Naive B cell (primary cell): ENCODE measurements at regions not wholly inside any gene's neighbourhood (a gene's known extent, or its start where the extent isn't known, plus 50 kb on each side); places are given as distances from the start of the nearest gene placed in this dataset.
"Not testable (repeated sequence)": the region's sequence is repeated elsewhere in the genome, so short reads cannot be mapped to it uniquely, and the experiment has no call there.

Experiments used
- ATAC-seq, 2 donors: fragments of 150-1000 bp; cut with Tn5 transposase; 2 replicates each; pipeline ENCODE4 v1.10.0; 2021; ENCODE audit warnings: low read depth in 2 of 2, mild to moderate bottlenecking in 2 of 2, moderate library complexity in 2 of 2
- DNase-seq: peaks from one replicate; pipeline ENCODE4 v3.0.0; 2022
- H3K27ac Mint-ChIP-seq, 6 donors: one replicate each; pipeline ENCODE4 v1.8.0; 2020 to 2022; ENCODE audit warnings: mild to moderate bottlenecking in 6 of 6, mixed read lengths in 6 of 6, moderate library complexity in 5 of 6, inconsistent platforms in 2 of 6
- H3K27me3 Mint-ChIP-seq, 3 donors: one replicate each; pipeline ENCODE4 v1.8.0; 2021 to 2022; ENCODE audit warnings: mixed read lengths in 3 of 3, mild to moderate bottlenecking in 1 of 3
- H3K36me3 Mint-ChIP-seq, 2 donors: one replicate each; pipeline ENCODE4 v1.8.0; 2020 to 2022; ENCODE audit warnings: mixed read lengths in 2 of 2, inconsistent platforms in 1 of 2, mild to moderate bottlenecking in 1 of 2
- H3K4me1 Mint-ChIP-seq, 3 donors: one replicate each; pipeline ENCODE4 v1.8.0; 2020 to 2022; ENCODE audit warnings: mixed read lengths in 3 of 3, inconsistent platforms in 1 of 3, mild to moderate bottlenecking in 1 of 3, moderate library complexity in 1 of 3
- H3K4me3 Mint-ChIP-seq, 8 donors: one replicate each; pipeline ENCODE4 v1.8.0; 2020 to 2022; ENCODE audit warnings: mild to moderate bottlenecking in 8 of 8, mixed read lengths in 8 of 8, moderate library complexity in 8 of 8, inconsistent platforms in 2 of 8
- H3K9me3 Mint-ChIP-seq, 7 donors: one replicate each; pipeline ENCODE4 v1.8.0; 2020 to 2022; ENCODE audit warnings: mixed read lengths in 7 of 7, mild to moderate bottlenecking in 5 of 7, inconsistent platforms in 2 of 7, moderate library complexity in 1 of 7

DNA sequence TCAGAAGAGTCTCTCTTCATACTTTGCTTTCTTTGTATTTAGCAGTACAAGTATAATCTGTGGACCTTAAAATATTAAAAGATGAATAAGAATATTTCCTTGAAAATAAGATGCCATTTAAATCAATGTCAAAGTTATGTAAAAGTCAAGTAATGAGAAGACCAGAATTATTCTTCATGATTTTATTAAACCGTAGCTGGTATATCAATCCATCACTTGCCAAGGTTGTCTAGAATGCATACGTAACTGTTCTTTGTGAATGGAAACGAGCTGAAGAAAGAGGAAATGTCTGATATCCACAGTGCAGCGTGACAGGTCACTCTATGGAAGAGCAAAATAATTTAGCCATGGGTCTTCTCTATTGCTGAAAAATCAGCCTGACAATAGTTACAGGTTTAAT, 488.7 kb upstream of the CCNG1 start:
- Mint-ChIP-seq H3K4me3 (no peak overlapping the region), H3K27me3 (no peaks in the 10 kb centered on the region), H3K9me3 (peaks cover 0 to 18% (median 4%) of the 10 kb centered on the region in 7 donors), H3K36me3 (no peaks in the 10 kb centered on the region), H3K27ac (no peak overlapping the region), H3K4me1 (no peaks in the 10 kb centered on the region)
- no peak for DNase-seq
- no peak for ATAC-seq

DNA sequence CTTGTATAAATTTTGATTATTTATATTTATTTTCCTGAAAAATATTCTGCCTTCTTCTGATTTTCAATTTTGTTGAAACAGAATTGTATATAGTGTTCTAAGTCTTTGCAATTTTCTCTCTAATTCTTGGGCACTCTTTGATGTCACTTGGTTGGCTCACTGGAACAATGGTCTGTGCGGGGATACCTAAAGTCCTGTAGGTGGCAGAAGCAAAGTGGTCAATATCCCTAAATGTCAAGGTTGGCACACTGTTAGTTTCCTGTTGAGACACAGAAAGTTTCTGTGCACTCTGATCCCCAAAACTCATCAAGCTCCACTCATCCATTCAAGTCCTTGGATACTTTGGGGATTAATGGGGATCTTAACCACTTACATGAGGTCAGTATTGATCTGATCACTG, 480.8 kb upstream of the CCNG1 start:
- DNase-seq (no peak), ATAC-seq (no peak)
- Mint-ChIP-seq H3K4me1 (no peaks in the 10 kb centered on the region), H3K27me3 (no peaks in the 10 kb centered on the region), H3K36me3 (no peaks in the 10 kb centered on the region), H3K4me3 (no peak overlapping the region), H3K9me3 (peaks cover 0 to 10% (median 6%) of the 10 kb centered on the region in 7 donors), H3K27ac (no peak overlapping the region)

DNA sequence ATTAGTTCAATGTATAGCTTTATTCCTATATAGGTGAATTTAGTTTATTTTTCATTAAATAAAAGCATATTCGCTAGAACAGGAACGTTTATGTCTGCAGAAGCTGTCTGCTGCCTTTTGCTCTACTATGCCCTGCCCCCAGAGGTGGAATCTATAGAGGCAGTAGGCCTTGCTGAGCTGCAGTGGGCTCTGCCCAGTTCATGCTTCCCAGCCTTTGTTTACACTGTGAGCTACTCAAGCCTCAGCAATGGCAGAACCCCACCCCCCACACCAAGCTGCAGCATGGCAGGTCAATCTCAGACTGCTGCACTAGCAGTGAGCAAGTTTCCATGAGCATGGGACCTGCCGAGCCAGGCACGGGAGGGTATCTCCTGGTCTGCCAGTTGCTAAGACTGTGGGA, 473.3 kb upstream of the CCNG1 start:
- H3K36me3 Mint-ChIP-seq, H3K4me1 Mint-ChIP-seq, H3K4me3 Mint-ChIP-seq, ATAC-seq, H3K27me3 Mint-ChIP-seq, H3K27ac Mint-ChIP-seq, DNase-seq: not testable (repeated sequence)
- H3K9me3 Mint-ChIP-seq = peaks cover 4 to 24% (median 9%) of the 10 kb centered on the region in 7 donors

DNA sequence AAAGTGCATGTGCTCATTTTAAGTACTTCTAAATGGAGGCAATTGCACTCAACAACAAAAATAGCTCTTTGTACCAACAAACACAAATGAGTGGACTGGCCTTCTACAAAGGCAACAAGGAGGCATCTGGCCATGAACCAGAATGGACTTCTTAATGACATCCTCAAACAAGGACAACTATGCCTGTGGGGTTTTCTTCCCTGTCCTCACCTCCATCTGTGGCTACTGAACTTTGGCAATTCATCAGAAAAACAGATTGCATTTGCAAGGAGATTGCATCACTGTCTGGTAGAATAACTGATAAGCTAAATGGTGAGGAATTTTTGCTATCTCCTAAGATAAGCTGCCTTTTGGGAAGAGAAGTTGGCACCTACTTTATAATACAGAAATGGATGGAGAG, 447.3 kb upstream of the CCNG1 start:
- no peak overlapping the region for H3K4me3 Mint-ChIP-seq
- H3K36me3 Mint-ChIP-seq = no peaks in the 10 kb centered on the region
- H3K9me3 Mint-ChIP-seq = peaks cover 0 to 11% (median 0%) of the 10 kb centered on the region in 7 donors
- no peak for ATAC-seq
- DNase-seq = no peak
- H3K4me1 Mint-ChIP-seq = no peaks in the 10 kb centered on the region
- no peaks in the 10 kb centered on the region for H3K27me3 Mint-ChIP-seq
- H3K27ac Mint-ChIP-seq = no peak overlapping the region

DNA sequence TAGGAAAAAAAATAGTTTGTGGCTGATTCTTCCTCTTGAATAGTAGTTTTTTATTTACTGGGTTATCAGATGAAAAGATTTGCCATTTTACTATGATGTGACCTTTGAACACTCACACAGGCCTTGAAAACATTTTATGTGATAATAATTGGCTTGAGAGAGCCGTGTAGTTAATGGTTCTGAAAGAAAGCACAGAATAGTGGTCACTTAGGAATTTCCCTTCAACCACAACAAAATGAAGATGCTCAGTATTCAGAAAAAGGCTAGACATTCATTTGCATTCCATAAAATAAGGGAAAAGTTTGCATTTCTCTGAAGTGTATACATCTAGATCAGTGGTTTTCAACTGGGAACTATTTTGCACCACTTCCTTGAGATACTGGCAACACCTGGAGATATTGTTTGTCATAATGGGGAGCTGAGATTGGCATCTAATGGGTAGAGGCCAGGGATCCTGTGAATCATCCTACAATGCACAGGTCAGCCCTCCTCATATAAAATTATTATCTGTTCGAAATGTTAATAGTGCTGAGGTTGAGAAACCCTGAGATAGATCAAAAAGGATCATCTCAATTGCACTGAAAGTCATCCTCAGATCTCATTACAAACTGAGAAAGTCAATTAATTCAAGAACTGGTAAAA, 446.4 kb upstream of the CCNG1 start:
- no peaks in the 10 kb centered on the region for H3K36me3 Mint-ChIP-seq
- no peak overlapping the region for H3K27ac Mint-ChIP-seq

DNA sequence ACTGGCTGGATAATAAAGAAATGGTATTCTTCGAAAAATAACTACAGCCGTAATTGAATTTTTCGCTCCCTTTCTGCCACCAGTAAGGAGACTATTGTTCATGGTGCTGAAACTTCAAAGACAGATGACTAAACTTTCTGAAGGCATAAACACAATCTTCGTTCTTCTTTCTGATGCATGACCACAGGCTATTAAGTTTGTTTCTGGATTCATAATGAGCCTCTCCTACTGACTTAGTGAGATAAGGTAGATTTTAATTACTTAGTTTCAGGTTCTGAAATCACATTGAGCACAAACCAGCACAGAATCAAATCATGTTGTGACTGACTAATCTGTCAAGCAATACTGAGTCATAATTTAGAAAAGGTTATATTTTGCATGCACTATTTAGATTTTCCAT, 441.8 kb upstream of the CCNG1 start:
- no peak for DNase-seq
- Mint-ChIP-seq H3K36me3 (no peaks in the 10 kb centered on the region), H3K4me1 (no peaks in the 10 kb centered on the region), H3K27me3 (no peaks in the 10 kb centered on the region), H3K27ac (no peak overlapping the region), H3K4me3 (no peak overlapping the region), H3K9me3 (peaks cover 0 to 2% (median 0%) of the 10 kb centered on the region in 7 donors)
- no peak for ATAC-seq

More for the DNA sequence above, 446.4 kb upstream of the CCNG1 start:
- Mint-ChIP-seq H3K9me3 (peaks cover 0 to 11% (median 0%) of the 10 kb centered on the region in 7 donors), H3K27me3 (no peaks in the 10 kb centered on the region), H3K4me3 (no peak overlapping the region), H3K4me1 (no peaks in the 10 kb centered on the region)
- no peak for DNase-seq
- ATAC-seq = no peak

DNA sequence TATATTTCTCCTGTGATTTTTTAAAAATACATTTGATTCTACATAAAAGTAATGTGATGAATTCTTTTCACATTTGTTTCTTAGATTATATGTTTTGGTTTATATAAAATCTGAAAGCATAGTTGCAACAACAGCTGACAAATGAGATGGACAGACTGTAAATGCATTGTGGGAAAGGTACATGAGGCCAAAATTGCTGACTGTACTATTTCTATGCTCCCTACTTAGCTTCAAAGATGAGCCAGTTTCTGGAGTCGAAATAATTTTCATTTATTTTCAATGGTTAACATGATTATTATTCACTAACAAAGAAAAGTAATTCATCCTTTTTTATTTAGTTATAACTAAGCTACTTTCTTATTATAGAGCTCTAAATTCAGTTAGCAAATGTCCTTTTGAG, 441.3 kb upstream of the CCNG1 start:
- H3K4me1 Mint-ChIP-seq = no peaks in the 10 kb centered on the region
- no peak overlapping the region for H3K4me3 Mint-ChIP-seq
- H3K9me3 Mint-ChIP-seq = peaks cover 0 to 4% (median 0%) of the 10 kb centered on the region in 7 donors
- ATAC-seq (no peak), DNase-seq (no peak)
- H3K27ac Mint-ChIP-seq = no peak overlapping the region
- no peaks in the 10 kb centered on the region for H3K27me3 Mint-ChIP-seq
- H3K36me3 Mint-ChIP-seq = no peaks in the 10 kb centered on the region

DNA sequence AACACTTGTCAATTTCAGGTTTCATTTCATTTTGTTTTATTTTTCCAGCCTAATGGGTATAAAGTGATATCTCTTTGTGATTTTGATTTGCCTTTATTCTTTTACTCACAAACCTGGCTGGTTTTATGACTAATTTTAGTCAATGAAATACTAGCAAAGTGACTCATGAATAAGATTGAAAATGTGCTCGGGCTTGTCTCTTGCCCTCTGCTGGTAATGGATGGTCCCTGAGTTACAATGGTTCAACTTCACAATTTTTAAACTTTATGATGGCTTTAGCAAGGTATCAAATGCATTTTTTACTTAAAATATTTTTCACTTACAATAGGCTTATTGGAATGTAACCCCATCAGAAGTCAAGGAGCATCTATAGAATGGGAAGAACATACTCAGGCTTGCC, 431.4 kb upstream of the CCNG1 start:
- no peak overlapping the region for H3K27ac Mint-ChIP-seq
- H3K9me3 Mint-ChIP-seq = peaks cover 0 to 6% (median 4%) of the 10 kb centered on the region in 7 donors
- no peaks in the 10 kb centered on the region for H3K27me3 Mint-ChIP-seq
- no peak overlapping the region for H3K4me3 Mint-ChIP-seq
- ATAC-seq = no peak
- no peaks in the 10 kb centered on the region for H3K4me1 Mint-ChIP-seq
- no peaks in the 10 kb centered on the region for H3K36me3 Mint-ChIP-seq
- no peak for DNase-seq

DNA sequence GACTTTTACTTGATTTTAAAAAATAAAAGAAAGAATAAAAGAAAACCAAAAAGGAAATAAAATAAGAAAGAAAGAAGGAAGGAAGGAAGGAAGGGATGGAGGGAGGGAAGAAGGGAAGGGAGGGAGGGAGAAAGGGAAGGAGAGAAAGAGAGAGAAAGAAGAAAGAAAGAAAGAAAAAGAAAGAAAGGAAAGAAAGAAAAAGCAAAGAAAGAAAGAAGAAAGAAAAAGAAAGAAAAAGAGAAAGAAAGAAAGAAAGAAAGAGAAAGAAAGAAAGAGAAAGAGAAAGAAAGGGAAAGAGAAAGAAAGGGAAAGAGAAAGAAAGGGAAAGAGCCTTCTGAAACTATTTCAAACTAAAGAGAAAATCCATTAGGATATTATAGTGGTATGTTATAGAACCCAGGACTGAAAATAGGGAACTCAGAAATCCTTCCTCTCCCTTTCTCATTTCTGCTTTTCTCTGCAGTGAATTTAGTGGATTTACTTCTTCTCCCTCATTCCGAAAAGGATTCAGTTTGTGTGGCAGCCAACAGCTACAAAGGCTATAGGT, 414.7 kb upstream of the CCNG1 start:
- H3K36me3 Mint-ChIP-seq = no peaks in the 10 kb centered on the region
- no peak overlapping the region for H3K27ac Mint-ChIP-seq
- no peaks in the 10 kb centered on the region for H3K4me1 Mint-ChIP-seq
- no peak overlapping the region for H3K4me3 Mint-ChIP-seq
- ATAC-seq (no peak), DNase-seq (no peak)
- peaks cover 0 to 5% (median 0%) of the 10 kb centered on the region in 7 donors for H3K9me3 Mint-ChIP-seq
- H3K27me3 Mint-ChIP-seq = no peaks in the 10 kb centered on the region

DNA sequence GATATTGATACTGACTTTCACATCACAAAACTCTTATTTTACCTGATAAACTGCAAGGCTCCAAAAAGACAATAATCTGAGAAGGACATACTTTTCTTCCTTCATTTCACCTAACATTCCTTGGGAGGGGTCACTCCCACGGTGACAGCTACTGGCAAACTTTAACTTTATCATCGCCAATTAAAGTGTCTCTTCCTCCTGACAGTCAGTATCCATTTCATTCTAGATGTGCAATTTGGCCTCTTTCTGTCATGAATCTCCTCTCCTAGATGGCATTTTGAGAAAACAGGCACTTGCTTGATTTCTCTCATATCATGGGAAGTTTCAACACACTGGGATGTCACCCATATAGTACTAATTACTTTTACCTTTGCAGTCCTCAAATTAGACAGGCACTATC, 413.5 kb upstream of the CCNG1 start:
- Mint-ChIP-seq H3K4me3 (no peak overlapping the region), H3K27me3 (no peaks in the 10 kb centered on the region), H3K27ac (no peak overlapping the region), H3K4me1 (no peaks in the 10 kb centered on the region), H3K9me3 (peaks cover 0 to 8% (median 0%) of the 10 kb centered on the region in 7 donors), H3K36me3 (no peaks in the 10 kb centered on the region)
- DNase-seq = no peak
- ATAC-seq = no peak

DNA sequence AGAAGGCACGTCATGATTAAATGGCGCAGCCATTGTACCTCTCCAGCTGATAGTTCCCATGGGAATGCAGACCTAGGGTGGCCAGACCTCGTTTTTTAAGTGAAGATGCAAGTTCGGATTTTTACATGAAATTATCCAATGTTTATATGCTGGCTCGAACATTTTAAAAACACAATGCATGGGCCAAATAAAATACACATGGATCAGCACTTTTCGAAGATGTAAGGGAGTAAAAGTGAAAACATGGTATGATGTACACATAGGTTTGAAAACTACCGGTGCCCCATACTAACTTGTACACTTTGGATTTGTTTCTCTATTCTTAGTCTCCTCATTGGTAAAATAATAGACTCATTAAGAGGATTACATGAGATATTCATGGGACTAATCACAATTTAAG, 412.5 kb upstream of the CCNG1 start:
- peaks cover 0 to 8% (median 0%) of the 10 kb centered on the region in 7 donors for H3K9me3 Mint-ChIP-seq
- no peaks in the 10 kb centered on the region for H3K36me3 Mint-ChIP-seq
- H3K4me1 Mint-ChIP-seq = no peaks in the 10 kb centered on the region
- no peak overlapping the region for H3K27ac Mint-ChIP-seq
- ATAC-seq = no peak
- no peak for DNase-seq
- H3K27me3 Mint-ChIP-seq = no peaks in the 10 kb centered on the region
- no peak overlapping the region for H3K4me3 Mint-ChIP-seq

DNA sequence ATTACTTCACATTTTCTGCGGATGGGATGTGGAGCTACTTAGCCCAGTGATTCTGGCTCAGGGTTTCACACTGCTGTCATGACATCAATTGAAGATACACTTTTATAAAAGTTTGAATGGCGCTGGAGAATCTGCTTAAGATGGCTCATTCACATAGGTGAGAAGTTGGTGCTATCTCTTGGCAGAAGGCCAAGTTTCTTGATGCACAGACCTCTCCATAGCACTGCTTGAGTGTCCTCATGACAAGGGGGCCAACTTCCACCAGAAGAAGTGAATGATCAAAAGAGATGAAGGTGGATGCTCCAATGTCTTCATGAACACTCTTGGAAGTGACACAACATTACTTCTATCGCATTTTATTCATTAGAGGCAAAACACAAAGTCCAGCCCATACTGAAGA, 403.7 kb upstream of the CCNG1 start:
- peaks cover 0 to 10% (median 2%) of the 10 kb centered on the region in 7 donors for H3K9me3 Mint-ChIP-seq
- no peak for ATAC-seq
- H3K36me3 Mint-ChIP-seq = no peaks in the 10 kb centered on the region
- no peaks in the 10 kb centered on the region for H3K4me1 Mint-ChIP-seq
- no peak for DNase-seq
- H3K4me3 Mint-ChIP-seq = no peak overlapping the region
- H3K27me3 Mint-ChIP-seq = no peaks in the 10 kb centered on the region
- H3K27ac Mint-ChIP-seq = no peak overlapping the region

DNA sequence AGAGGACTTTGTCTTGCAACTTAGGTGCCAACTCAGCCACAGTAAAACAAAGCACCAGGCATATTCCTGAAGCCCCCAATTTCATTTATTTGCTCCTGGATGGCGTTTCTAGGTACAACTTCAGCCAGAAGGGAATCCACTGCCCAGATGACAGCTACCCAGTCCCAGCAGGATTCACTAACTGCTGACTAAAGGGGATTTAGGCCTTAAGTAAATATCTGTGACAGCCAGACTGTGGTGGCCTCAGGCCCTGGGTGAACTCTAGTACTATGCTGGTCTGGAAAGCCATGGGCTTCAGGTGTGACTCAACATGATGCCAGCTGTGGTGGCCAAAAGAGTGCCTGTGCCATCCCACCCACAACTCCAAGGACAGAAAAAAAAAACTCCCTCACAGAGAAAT, 396.1 kb upstream of the CCNG1 start:
- Mint-ChIP-seq H3K27ac (no peak overlapping the region), H3K36me3 (no peaks in the 10 kb centered on the region), H3K4me3 (no peak overlapping the region), H3K4me1 (no peaks in the 10 kb centered on the region), H3K27me3 (no peaks in the 10 kb centered on the region), H3K9me3 (peaks cover 1 to 19% (median 7%) of the 10 kb centered on the region in 7 donors)
- ATAC-seq = no peak
- no peak for DNase-seq

DNA sequence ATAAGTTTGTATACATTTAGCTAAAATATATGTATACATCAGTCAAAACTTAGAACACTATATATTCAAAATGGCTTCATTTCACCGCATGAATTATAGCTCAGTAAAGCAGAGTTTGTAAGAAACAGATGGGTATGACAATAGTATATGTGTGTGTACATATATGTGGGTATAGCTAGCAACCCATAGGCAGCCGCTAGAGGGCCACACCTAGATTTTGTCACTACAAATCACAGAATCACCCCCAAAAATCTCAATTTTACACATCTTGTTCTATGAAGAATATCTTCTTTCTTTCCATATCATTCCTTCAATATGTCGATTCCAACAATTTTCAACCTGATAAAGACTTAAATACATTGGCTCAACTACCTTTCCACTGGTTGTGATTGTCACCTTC, 357.8 kb upstream of the CCNG1 start:
- peaks cover 9 to 32% (median 13%) of the 10 kb centered on the region in 7 donors for H3K9me3 Mint-ChIP-seq
- DNase-seq (no peak), ATAC-seq (no peak)

DNA sequence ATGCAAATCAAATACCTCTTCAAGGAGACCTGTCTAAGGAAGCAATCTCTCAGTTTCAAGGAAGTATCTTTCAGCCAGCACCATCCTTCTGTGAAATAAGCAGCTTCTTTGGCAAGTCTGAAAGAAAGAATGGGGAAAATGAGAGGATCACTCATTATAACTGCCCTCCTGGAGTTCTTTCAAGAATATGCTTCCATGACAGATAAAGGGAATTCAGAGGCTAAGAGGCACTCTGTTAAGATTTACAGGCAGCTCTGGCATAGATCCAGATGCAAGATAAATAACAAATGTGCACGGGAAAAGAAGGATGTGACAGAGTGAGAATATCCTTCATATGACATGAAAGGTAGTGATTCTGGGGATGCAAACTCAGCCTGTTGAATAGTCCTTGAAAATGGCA, 348.2 kb upstream of the CCNG1 start:
- H3K36me3 Mint-ChIP-seq = no peaks in the 10 kb centered on the region
- peaks cover 0 to 9% (median 0%) of the 10 kb centered on the region in 7 donors for H3K9me3 Mint-ChIP-seq
- no peak for DNase-seq

More for the DNA sequence above, 357.8 kb upstream of the CCNG1 start:
- H3K27me3 Mint-ChIP-seq = no peaks in the 10 kb centered on the region
- H3K27ac Mint-ChIP-seq = no peak overlapping the region
- no peak overlapping the region for H3K4me3 Mint-ChIP-seq
- H3K36me3 Mint-ChIP-seq = no peaks in the 10 kb centered on the region
- no peaks in the 10 kb centered on the region for H3K4me1 Mint-ChIP-seq

More for the DNA sequence above, 348.2 kb upstream of the CCNG1 start:
- Mint-ChIP-seq H3K4me3 (no peak overlapping the region), H3K27ac (no peak overlapping the region), H3K4me1 (no peaks in the 10 kb centered on the region), H3K27me3 (no peaks in the 10 kb centered on the region)
- no peak for ATAC-seq
